NCI-H146 treated with DMSO at 0.1 percent for 48 hours (cell line): ENCODE measurements at regions not wholly inside any gene's neighbourhood (a gene's known extent, or its start where the extent isn't known, plus 50 kb on each side); places are given as distances from the start of the nearest gene placed in this dataset.
"Not testable (repeated sequence)": the region's sequence is repeated elsewhere in the genome, so short reads cannot be mapped to it uniquely, and the experiment has no call there.

ENCODE experiments used
- DNase-seq: peaks from one replicate; lab custom pipeline; 2025; ENCODE audit not compliant: unreplicated experiment; lab: John Stamatoyannopoulos, UW

- no peak for DNase-seq
These were observed 384.1 kb upstream of the STEAP1 start for GRCh38 chr7:89770161-89770560.

- no peak for DNase-seq
These were observed 383.1 kb upstream of the STEAP1 start for GRCh38 chr7:89771003-89771636.

- DNase-seq: no peak
These were observed 382.0 kb upstream of the STEAP1 start for GRCh38 chr7:89772276-89772675.

GRCh38 chr7:89773611-89774010 lies 380.7 kb upstream of the STEAP1 start:
- DNase-seq: no peak

GRCh38 chr7:89775459-89775858 lies 378.8 kb upstream of the STEAP1 start:
- DNase-seq: no peak

GRCh38 chr7:89776980-89777379 lies 377.3 kb upstream of the STEAP1 start:
- no peak for DNase-seq

GRCh38 chr7:89777499-89777898 lies 376.8 kb upstream of the STEAP1 start:
- DNase-seq: no peak

GRCh38 chr7:89780291-89780690 lies 374.0 kb upstream of the STEAP1 start:
- DNase-seq: no peak

- no peak for DNase-seq
These were observed 357.8 kb upstream of the STEAP1 start for GRCh38 chr7:89796481-89796880.

- DNase-seq: no peak
These were observed 356.2 kb upstream of the STEAP1 start for GRCh38 chr7:89797965-89798598.

- no peak for DNase-seq
These were observed 355.7 kb upstream of the STEAP1 start for GRCh38 chr7:89798599-89798996.

- no peak for DNase-seq
These were observed 353.5 kb upstream of the STEAP1 start for GRCh38 chr7:89800761-89801160.

- DNase-seq: no peak
These were observed 345.0 kb upstream of the STEAP1 start for GRCh38 chr7:89809291-89809690.

- no peak for DNase-seq
These were observed 341.2 kb upstream of the STEAP1 start for GRCh38 chr7:89813081-89813480.

GRCh38 chr7:89826121-89826520 lies 328.1 kb upstream of the STEAP1 start:
- no peak for DNase-seq

GRCh38 chr7:89826557-89826956 lies 327.7 kb upstream of the STEAP1 start:
- no peak for DNase-seq

- DNase-seq: no peak
These were observed 316.8 kb upstream of the STEAP1 start for GRCh38 chr7:89837515-89837914.

- DNase-seq: no peak
These were observed 314.9 kb upstream of the STEAP1 start for GRCh38 chr7:89839329-89839728.

GRCh38 chr7:89845952-89846351 lies 308.3 kb upstream of the STEAP1 start:
- DNase-seq: no peak

GRCh38 chr7:89849052-89849451 lies 305.2 kb upstream of the STEAP1 start:
- DNase-seq: no peak

- DNase-seq: not testable (repeated sequence)
These were observed 297.2 kb upstream of the STEAP1 start for GRCh38 chr7:89857053-89857452.

GRCh38 chr7:89857767-89858166 lies 296.5 kb upstream of the STEAP1 start:
- DNase-seq: no peak

- DNase-seq: no peak
These were observed 266.8 kb upstream of the STEAP1 start for GRCh38 chr7:89887489-89887888.
